GM12878 (cell line): ENCODE measurements at regions not wholly inside any gene's neighbourhood (a gene's known extent, or its start where the extent isn't known, plus 50 kb on each side); places are given as distances from the start of the nearest gene placed in this dataset.

Experiments
- ATAC-seq: fragments of 200-7000 bp; cut with Tn5 transposase; 3 replicates; pipeline ENCODE4 v1.9.1; 2020; ENCODE audit warnings: mild to moderate bottlenecking, moderate library complexity
- BruUV-seq: library from RNA; stranded (reverse); fragments of 400-500 nt; replicated peaks from 2 replicates; lab custom pipeline; 2021; lab: Mats Ljungman, UMichigan
- CTCF ChIA-PET: fragments of 300-600 bp; sonication (Branson Sonifier 250); formaldehyde crosslinking; extraction: SDS; loops from one replicate; lab custom pipeline; 2021; ENCODE audit warnings: inconsistent platforms; lab: Yijun Ruan, JAX
- POLR2A ChIA-PET: fragments of 350-600 bp; formaldehyde crosslinking; extraction: SDS; loops from one replicate; lab custom pipeline; 2021; ENCODE audit warnings: inconsistent platforms; lab: Charles Lee
- RAD21 ChIA-PET: fragments of 300-600 bp; sonication (Branson Sonifier 250); formaldehyde crosslinking; loops from one replicate; lab custom pipeline; 2023; ENCODE audit warnings: antibody characterized with exemption; ENCODE audit not compliant: unreplicated experiment; lab: Charles Lee
- SMC1A ChIA-PET: fragments of 300-600 bp; sonication (Branson Sonifier 250); formaldehyde crosslinking; loops from one replicate; lab custom pipeline; 2023; ENCODE audit not compliant: unreplicated experiment, uncharacterized antibody; lab: Charles Lee
- DNase-seq: peaks from one replicate; pipeline ENCODE4 v3.0.0-alpha.2; 2011; ENCODE audit warnings: low read depth, low spot score
- FAIRE-seq: peaks from 3 replicates; lab custom pipeline; 2011; peaks lifted over from hg19 to GRCh38; lab: Jason Lieb, UNC
- H2AFZ ChIP-seq: 2 replicates; pipeline ENCODE4 v1.6.0; 2011; ENCODE audit warnings: low read depth, low read length, control low read depth; ENCODE audit not compliant: control insufficient read depth
- H3K27ac ChIP-seq: 2 replicates; pipeline ENCODE4 v1.5.1; 2011; ENCODE audit warnings: control low read depth; ENCODE audit not compliant: control insufficient read depth, insufficient read depth
- H3K27me3 ChIP-seq, 2 experiments: replicated peaks in 1 of 2; 2 replicates each; pipeline versions ENCODE4 v1.6.0 to v1.6.1; 2011; ENCODE audit warnings: low read length in 1 of 2; ENCODE audit not compliant: control insufficient read depth in 2 of 2, insufficient read depth in 2 of 2
- H3K36me3 ChIP-seq, 2 experiments: 2 replicates each; pipeline ENCODE4 v1.5.1; 2011; ENCODE audit warnings: low read length in 1 of 2; ENCODE audit not compliant: control insufficient read depth in 2 of 2, insufficient read depth in 2 of 2
- H3K4me1 ChIP-seq: 2 replicates; pipeline ENCODE4 v1.6.1; 2011; ENCODE audit warnings: mild to moderate bottlenecking, low read length, moderate library complexity, mixed read lengths; ENCODE audit not compliant: control insufficient read depth, insufficient read depth
- H3K4me2 ChIP-seq: 2 replicates; pipeline ENCODE4 v1.6.0; 2011; ENCODE audit warnings: control low read depth; ENCODE audit not compliant: control insufficient read depth, insufficient read depth
- H3K4me3 ChIP-seq: fragments of 200-600 bp; sonication (generic); 2 replicates; pipeline ENCODE4 v1.5.1; 2016
- H3K79me2 ChIP-seq: 2 replicates; pipeline ENCODE4 v1.6.0; 2011; ENCODE audit warnings: low read length; ENCODE audit not compliant: control insufficient read depth, insufficient read depth
- H3K9ac ChIP-seq: 2 replicates; pipeline ENCODE4 v1.8.0; 2011; ENCODE audit warnings: low read length, control low read depth, mixed read lengths; ENCODE audit not compliant: control insufficient read depth, insufficient read depth
- H3K9me3 ChIP-seq: replicated peaks from 3 replicates; pipeline ENCODE4 v1.5.1; 2011; ENCODE audit warnings: mild to moderate bottlenecking, low read length; ENCODE audit not compliant: control insufficient read depth, insufficient read depth
- H4K20me1 ChIP-seq: 2 replicates; pipeline ENCODE4 v1.6.0; 2011; ENCODE audit not compliant: control insufficient read depth, insufficient read depth
- ETV6 ChIP-seq, 2 experiments: fragments of 450-650 bp in 1 of 2; IDR thresholded peaks in 1 of 2; conservative IDR thresholded peaks in 1 of 2; 2 replicates each; pipeline ENCODE4 v1.6.1; 2014; ENCODE audit warnings: antibody characterized with exemption in 1 of 2, borderline replicate concordance in 1 of 2, low read depth in 1 of 2, mild to moderate bottlenecking in 1 of 2, moderate library complexity in 1 of 2
- IKZF1 ChIP-seq: fragments of 450-650 bp; conservative IDR thresholded peaks from 2 replicates; pipeline ENCODE4 v1.6.1; 2017; ENCODE audit warnings: antibody characterized with exemption, mild to moderate bottlenecking
- IRF4 ChIP-seq: IDR thresholded peaks from 2 replicates; pipeline ENCODE4 v1.6.1; 2011; ENCODE audit warnings: low read depth, low read length
- MEF2B ChIP-seq: fragments of 450-650 bp; IDR thresholded peaks from 2 replicates; pipeline ENCODE4 v1.6.1; 2018; ENCODE audit warnings: mild to moderate bottlenecking, moderate library complexity; ENCODE audit not compliant: partially characterized antibody, poor library complexity, severe bottlenecking
- NFIC ChIP-seq: IDR thresholded peaks from 2 replicates; pipeline ENCODE4 v1.6.1; 2012; ENCODE audit warnings: low read depth, mild to moderate bottlenecking, inconsistent platforms, low read length, moderate library complexity
- NFYA ChIP-seq: IDR thresholded peaks from 2 replicates; pipeline ENCODE4 v1.6.1; 2011; ENCODE audit warnings: low read depth, mild to moderate bottlenecking, low read length, improper control_type of control experiment, borderline replicate concordance
- PML ChIP-seq: IDR thresholded peaks from 2 replicates; pipeline ENCODE4 v1.6.1; 2012; ENCODE audit warnings: low read length, inconsistent platforms
- RBBP5 ChIP-seq: fragments of 200-600 bp; sonication (generic); conservative IDR thresholded peaks from 2 replicates; pipeline ENCODE4 v1.6.1; 2016
- RFX5 ChIP-seq: IDR thresholded peaks from 2 replicates; pipeline ENCODE4 v1.6.1; 2011; ENCODE audit warnings: low read depth, low read length, improper control_type of control experiment
- STAT1 ChIP-seq: fragments of 450-650 bp; conservative IDR thresholded peaks from 2 replicates; pipeline ENCODE4 v1.6.1; 2014; ENCODE audit warnings: antibody characterized with exemption, mild to moderate bottlenecking
- TCF12 ChIP-seq: IDR thresholded peaks from 2 replicates; pipeline ENCODE4 v1.6.1; 2011; ENCODE audit warnings: low read depth, mild to moderate bottlenecking, low read length
- YBX1 ChIP-seq: fragments of 450-650 bp; IDR thresholded peaks from 2 replicates; pipeline ENCODE4 v1.6.1; 2016; ENCODE audit warnings: antibody characterized with exemption
- ZNF687 ChIP-seq: fragments of 450-650 bp; IDR thresholded peaks from 2 replicates; pipeline ENCODE4 v1.6.1; 2017; ENCODE audit warnings: mild to moderate bottlenecking, moderate library complexity
- WGBS: methylation state at CpG from one replicate; pipeline ENCODE4 v1.1.6; 2016; ENCODE audit warnings: low lambda C conversion rate; ENCODE audit not compliant: insufficient replicate concordance, insufficient coverage; ENCODE audit errors: missing lambda C conversion rate; 5-methylcytosine and 5-hydroxymethylcytosine counted together
- in situ Hi-C: fragments of 300-500 bp; cut with MboI; formaldehyde crosslinking; loops from 9 replicates; pipeline ENCODE4 v1.14.3; 2018; ENCODE audit warnings: mixed read lengths
- intact Hi-C: fragments of 100-400 bp; cut with micrococcal nuclease; formaldehyde crosslinking; loops from one replicate; pipeline ENCODE4 v1.14.2; 2022; ENCODE audit not compliant: unreplicated experiment
- TF ChIP-seq, protein P1 (sequence below): IDR thresholded peaks from 2 replicates; pipeline ENCODE4 v1.6.1; 2011; ENCODE audit warnings: borderline replicate concordance, low read depth, mild to moderate bottlenecking, moderate library complexity, mixed read lengths, low read length; ENCODE audit not compliant: insufficient read depth; ENCODE audit errors: extremely low read length

DNA sequence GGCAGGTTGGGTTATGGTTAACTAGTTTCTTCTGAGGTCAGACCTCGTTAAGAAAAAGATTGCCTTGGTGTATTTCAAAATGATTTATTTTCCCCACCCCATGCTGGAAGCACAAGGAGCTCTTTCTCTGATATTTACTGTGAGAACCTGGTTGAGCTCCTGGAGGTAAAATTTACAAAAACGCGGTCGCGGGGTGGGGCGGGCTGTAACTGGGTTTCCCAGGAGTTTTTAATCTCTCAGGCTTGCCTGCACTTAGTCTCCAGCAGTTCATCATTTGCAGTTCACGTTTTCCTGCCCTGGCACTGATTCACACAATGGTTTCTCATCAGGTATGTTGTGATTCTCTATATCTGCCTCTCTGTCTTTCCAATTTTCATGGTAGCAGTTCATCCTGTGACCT is 67.9 kb upstream of the PDE3A start:
- intact Hi-C loops (no loop called here), in situ Hi-C loops (no loop called here)
- no TSS peak for BruUV-seq
- ATAC-seq (no peak), FAIRE-seq (no peak), DNase-seq (no peak)
- CTCF ChIA-PET: interaction anchor here (1.1 kb wide), 1 partner anchor 10 kb away, joined by 3 read pairs; no protein-coding TSS in a partner anchor
- no peak overlapping the region for H3K27ac ChIP-seq
- no peaks in the 10 kb centered on the region for H3K9me3 ChIP-seq
- WGBS: 57% methylated on average over 7 of the region's 7 CpGs
- POLR2A ChIA-PET: no interaction called here
- no peak overlapping the region for H2AFZ ChIP-seq
- H3K4me1 ChIP-seq: no peaks in the 10 kb centered on the region
- no peaks in the 10 kb centered on the region for H3K79me2 ChIP-seq
- no peaks in the 10 kb centered on the region for H3K27me3 ChIP-seq
- no peaks in the 10 kb centered on the region for H4K20me1 ChIP-seq
- H3K4me3 ChIP-seq: no peak overlapping the region
- TF ChIP-seq ZNF687: no peak
- no peak for TF ChIP-seq TCF12
- no peak for TF ChIP-seq YBX1
- no peak for TF ChIP-seq STAT1
- no peak for TF ChIP-seq MEF2B
- TF ChIP-seq RFX5: no peak
- TF ChIP-seq, protein P1, sequence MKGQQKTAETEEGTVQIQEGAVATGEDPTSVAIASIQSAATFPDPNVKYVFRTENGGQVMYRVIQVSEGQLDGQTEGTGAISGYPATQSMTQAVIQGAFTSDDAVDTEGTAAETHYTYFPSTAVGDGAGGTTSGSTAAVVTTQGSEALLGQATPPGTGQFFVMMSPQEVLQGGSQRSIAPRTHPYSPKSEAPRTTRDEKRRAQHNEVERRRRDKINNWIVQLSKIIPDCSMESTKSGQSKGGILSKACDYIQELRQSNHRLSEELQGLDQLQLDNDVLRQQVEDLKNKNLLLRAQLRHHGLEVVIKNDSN: no peak
- TF ChIP-seq RBBP5: no peak
- no peak for TF ChIP-seq PML
- TF ChIP-seq IRF4: no peak
- no peak for TF ChIP-seq ETV6 (conservative IDR thresholded peaks at IDR 0.05 in 1 of 2, IDR thresholded peaks at IDR 0.05 in 1 of 2; ENCODE audit: borderline replicate concordance in 1 of 2, low read depth in 1 of 2)
- TF ChIP-seq NFYA: no peak
- no peak for TF ChIP-seq IKZF1
- no peak for TF ChIP-seq NFIC
- no peak overlapping the region for H3K4me2 ChIP-seq
- SMC1A ChIA-PET: no interaction called here
- no peaks in the 10 kb centered on the region for H3K36me3 ChIP-seq
- RAD21 ChIA-PET: no interaction called here
- H3K9ac ChIP-seq: no peak overlapping the region
